HEK293 (cell line): ENCODE measurements at regions not wholly inside any gene's neighbourhood (a gene's known extent, or its start where the extent isn't known, plus 50 kb on each side); places are given as distances from the start of the nearest gene placed in this dataset.

Source experiments
- BCL11A ChIP-seq: fragments of 450-650 bp; formaldehyde crosslinking; IDR thresholded peaks from 2 replicates; pipeline ENCODE4 v1.5.1; 2016; ENCODE audit warnings: low read depth, missing biosample characterization, missing genetic modification characterization
- YY1 ChIP-seq: fragments of 450-650 bp; formaldehyde crosslinking; IDR thresholded peaks from 2 replicates; pipeline ENCODE4 v1.5.1; 2018; ENCODE audit warnings: missing biosample characterization, missing genetic modification characterization
- ZNF114 ChIP-seq: fragments of 450-650 bp; formaldehyde crosslinking; IDR thresholded peaks from 2 replicates; pipeline ENCODE4 v1.5.0; 2017; ENCODE audit warnings: missing biosample characterization, missing genetic modification characterization
- ZNF2 ChIP-seq: fragments of 450-650 bp; formaldehyde crosslinking; IDR thresholded peaks from 2 replicates; pipeline ENCODE4 v1.5.1; 2016; ENCODE audit warnings: missing biosample characterization, missing genetic modification characterization
- ZNF23 ChIP-seq: fragments of 450-650 bp; formaldehyde crosslinking; IDR thresholded peaks from 2 replicates; pipeline ENCODE4 v1.5.1; 2016; ENCODE audit warnings: missing biosample characterization, missing genetic modification characterization, borderline replicate concordance
- ZNF311 ChIP-seq: fragments of 450-650 bp; formaldehyde crosslinking; IDR thresholded peaks from 2 replicates; pipeline ENCODE4 v1.5.1; 2017; ENCODE audit warnings: missing biosample characterization, missing genetic modification characterization, borderline replicate concordance
- ZNF654 ChIP-seq: fragments of 450-650 bp; formaldehyde crosslinking; IDR thresholded peaks from 2 replicates; pipeline ENCODE4 v1.5.1; 2016; ENCODE audit warnings: low read depth, missing biosample characterization, missing genetic modification characterization
- ZSCAN16 ChIP-seq: fragments of 450-650 bp; formaldehyde crosslinking; IDR thresholded peaks from 2 replicates; pipeline ENCODE4 v1.5.1; 2016; ENCODE audit warnings: missing biosample characterization, missing genetic modification characterization
- TF ChIP-seq, protein P1 (sequence below): fragments of 450-650 bp; formaldehyde crosslinking; IDR thresholded peaks from 2 replicates; pipeline ENCODE4 v1.5.1; 2016; ENCODE audit warnings: missing biosample characterization, missing genetic modification characterization
- TF ChIP-seq, protein P2 (sequence below): fragments of 450-650 bp; formaldehyde crosslinking; IDR thresholded peaks from 2 replicates; pipeline ENCODE4 v1.5.1; 2016; ENCODE audit warnings: missing biosample characterization, missing genetic modification characterization, low read depth
- TF ChIP-seq, protein P3 (sequence below): fragments of 450-650 bp; formaldehyde crosslinking; IDR thresholded peaks from 2 replicates; pipeline ENCODE4 v1.5.1; 2016; ENCODE audit warnings: missing biosample characterization, missing genetic modification characterization

DNA sequence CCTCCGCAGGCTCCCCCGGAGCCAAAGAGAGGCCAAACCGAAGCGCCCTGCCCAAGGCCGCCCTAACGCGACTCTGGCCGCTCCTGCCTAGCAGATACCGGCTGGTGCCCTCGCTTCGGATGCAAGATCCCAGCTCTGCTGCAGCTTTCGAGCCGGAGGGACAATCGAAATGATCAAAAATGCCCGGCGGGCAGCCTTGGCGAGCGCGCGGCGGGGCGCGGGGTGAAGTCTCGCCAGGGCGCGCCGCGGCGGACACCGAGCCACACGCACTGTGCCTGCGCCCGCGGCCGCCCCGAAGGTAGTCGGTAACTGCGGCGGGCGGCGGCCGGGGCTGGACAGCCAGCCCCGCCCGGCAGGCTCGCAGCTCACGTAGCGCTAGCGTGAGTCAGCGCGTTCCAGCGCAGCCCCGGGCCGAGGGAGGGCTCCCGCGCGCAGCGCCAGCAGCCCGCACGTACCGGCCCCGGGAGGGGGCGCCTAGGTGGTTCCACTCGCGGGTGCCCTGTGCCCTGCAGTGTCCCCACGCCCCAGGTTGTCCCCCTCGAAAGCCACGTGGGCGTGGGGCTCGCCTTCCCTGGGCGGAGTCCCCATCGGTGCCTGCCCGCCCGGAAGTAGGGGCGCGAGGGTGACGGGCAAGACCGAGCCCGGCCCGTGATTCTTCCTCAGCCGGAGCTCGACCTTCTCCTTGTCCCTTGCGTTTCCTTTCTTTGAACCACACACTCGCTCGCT, 109.2 kb upstream of the EGLN3 start:
- TF ChIP-seq ZSCAN16 (tag by site-specific recombination) (no peak), ZNF23 (tag by site-specific recombination) (no peak), BCL11A (tag by site-specific recombination) (no peak), ZNF114 (tag by site-specific recombination) (no peak), ZNF311 (tag by site-specific recombination) (no peak), YY1 (tag by site-specific recombination) (no peak), ZNF2 (tag by site-specific recombination) (0 out of 2 replicates have a peak, but pooled peaks have one; percentile 42), ZNF654 (no peak)
- TF ChIP-seq, protein P1, sequence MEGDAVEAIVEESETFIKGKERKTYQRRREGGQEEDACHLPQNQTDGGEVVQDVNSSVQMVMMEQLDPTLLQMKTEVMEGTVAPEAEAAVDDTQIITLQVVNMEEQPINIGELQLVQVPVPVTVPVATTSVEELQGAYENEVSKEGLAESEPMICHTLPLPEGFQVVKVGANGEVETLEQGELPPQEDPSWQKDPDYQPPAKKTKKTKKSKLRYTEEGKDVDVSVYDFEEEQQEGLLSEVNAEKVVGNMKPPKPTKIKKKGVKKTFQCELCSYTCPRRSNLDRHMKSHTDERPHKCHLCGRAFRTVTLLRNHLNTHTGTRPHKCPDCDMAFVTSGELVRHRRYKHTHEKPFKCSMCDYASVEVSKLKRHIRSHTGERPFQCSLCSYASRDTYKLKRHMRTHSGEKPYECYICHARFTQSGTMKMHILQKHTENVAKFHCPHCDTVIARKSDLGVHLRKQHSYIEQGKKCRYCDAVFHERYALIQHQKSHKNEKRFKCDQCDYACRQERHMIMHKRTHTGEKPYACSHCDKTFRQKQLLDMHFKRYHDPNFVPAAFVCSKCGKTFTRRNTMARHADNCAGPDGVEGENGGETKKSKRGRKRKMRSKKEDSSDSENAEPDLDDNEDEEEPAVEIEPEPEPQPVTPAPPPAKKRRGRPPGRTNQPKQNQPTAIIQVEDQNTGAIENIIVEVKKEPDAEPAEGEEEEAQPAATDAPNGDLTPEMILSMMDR (tag by site-specific recombination) = peak; percentile 86
- TF ChIP-seq, protein P2, sequence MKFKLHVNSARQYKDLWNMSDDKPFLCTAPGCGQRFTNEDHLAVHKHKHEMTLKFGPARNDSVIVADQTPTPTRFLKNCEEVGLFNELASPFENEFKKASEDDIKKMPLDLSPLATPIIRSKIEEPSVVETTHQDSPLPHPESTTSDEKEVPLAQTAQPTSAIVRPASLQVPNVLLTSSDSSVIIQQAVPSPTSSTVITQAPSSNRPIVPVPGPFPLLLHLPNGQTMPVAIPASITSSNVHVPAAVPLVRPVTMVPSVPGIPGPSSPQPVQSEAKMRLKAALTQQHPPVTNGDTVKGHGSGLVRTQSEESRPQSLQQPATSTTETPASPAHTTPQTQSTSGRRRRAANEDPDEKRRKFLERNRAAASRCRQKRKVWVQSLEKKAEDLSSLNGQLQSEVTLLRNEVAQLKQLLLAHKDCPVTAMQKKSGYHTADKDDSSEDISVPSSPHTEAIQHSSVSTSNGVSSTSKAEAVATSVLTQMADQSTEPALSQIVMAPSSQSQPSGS (tag by site-specific recombination) = no peak
- TF ChIP-seq, protein P3, sequence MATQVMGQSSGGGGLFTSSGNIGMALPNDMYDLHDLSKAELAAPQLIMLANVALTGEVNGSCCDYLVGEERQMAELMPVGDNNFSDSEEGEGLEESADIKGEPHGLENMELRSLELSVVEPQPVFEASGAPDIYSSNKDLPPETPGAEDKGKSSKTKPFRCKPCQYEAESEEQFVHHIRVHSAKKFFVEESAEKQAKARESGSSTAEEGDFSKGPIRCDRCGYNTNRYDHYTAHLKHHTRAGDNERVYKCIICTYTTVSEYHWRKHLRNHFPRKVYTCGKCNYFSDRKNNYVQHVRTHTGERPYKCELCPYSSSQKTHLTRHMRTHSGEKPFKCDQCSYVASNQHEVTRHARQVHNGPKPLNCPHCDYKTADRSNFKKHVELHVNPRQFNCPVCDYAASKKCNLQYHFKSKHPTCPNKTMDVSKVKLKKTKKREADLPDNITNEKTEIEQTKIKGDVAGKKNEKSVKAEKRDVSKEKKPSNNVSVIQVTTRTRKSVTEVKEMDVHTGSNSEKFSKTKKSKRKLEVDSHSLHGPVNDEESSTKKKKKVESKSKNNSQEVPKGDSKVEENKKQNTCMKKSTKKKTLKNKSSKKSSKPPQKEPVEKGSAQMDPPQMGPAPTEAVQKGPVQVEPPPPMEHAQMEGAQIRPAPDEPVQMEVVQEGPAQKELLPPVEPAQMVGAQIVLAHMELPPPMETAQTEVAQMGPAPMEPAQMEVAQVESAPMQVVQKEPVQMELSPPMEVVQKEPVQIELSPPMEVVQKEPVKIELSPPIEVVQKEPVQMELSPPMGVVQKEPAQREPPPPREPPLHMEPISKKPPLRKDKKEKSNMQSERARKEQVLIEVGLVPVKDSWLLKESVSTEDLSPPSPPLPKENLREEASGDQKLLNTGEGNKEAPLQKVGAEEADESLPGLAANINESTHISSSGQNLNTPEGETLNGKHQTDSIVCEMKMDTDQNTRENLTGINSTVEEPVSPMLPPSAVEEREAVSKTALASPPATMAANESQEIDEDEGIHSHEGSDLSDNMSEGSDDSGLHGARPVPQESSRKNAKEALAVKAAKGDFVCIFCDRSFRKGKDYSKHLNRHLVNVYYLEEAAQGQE = peak; percentile 47; the same call in 1 of the 2 replicates
